HG03097 (cell line): ENCODE measurements at regions not wholly inside any gene's neighbourhood (a gene's known extent, or its start where the extent isn't known, plus 50 kb on each side); places are given as distances from the start of the nearest gene placed in this dataset.

Experiments used
- ATAC-seq: cut with Tn5 transposase; IDR thresholded peaks from one replicate; pipeline ENCODE4 v1.9.1; 2021; ENCODE audit not compliant: unreplicated experiment, low FRiP score

DNA sequence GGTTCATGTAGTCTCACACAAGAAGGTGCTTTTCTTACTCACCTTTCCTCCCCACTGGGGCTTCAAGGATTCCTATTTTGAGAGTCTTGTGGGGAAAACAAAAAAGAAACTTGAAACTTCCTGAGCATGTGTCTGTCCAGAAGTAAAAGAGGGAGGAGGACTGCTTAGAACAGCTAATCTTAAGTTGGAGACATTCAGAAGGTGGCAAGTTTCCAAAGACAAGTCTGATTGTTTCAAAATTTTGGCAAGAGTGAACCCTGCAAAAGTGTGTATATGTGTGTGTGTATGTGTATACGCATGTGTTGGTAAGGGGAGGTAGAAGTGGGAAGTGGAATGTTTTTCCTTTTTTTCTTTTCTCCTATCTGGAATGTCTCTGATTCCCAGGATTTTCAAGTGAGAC is 189.0 kb upstream of the FRMPD4 start:
- no peak for ATAC-seq

DNA sequence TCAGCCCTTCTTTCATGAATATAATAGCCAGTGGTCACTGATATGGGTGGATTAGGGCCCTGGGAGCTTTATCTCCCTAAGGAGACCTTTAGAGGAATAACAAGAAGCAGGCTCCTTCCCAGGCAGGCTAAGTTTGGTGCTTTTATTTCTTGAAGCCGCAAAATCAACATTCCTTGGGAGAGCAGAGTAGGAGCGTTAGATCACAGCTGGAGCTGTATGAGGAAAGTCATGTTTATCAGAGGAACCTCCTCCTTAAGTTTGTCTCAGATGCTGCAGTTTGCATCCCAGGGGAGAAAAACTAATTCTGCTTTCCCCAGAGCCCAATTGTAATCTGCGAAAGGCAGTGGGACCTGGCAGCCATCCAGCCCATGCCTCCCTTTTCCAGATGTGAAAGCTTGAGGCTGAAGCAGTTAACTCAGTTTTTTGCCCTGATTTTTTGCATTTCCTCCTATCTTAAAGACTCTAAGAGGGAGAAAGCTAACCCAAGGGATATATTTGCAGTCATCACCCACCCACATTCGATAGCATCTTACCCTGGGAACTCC is 186.0 kb upstream of the FRMPD4 start:
- no peak for ATAC-seq

DNA sequence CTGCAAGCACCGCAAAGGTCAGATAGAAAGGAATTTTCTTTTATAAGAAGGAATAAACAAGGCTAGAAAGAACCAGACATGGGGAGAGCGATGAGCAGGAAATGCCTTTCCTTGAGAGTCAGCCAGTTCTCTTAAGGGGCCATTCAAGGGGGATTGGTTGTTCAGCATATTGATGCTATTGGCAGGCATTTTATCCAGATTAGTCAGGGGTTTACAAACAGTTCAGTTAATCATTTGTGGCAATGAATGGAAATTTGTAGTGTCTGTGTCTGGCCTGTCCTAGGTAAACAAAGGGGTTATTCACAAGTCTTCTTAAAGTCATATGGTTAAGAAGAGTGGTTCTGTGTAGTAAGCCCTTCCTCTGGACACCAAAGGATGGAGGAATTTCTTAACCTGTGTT is 184.7 kb upstream of the FRMPD4 start:
- ATAC-seq: no peak

DNA sequence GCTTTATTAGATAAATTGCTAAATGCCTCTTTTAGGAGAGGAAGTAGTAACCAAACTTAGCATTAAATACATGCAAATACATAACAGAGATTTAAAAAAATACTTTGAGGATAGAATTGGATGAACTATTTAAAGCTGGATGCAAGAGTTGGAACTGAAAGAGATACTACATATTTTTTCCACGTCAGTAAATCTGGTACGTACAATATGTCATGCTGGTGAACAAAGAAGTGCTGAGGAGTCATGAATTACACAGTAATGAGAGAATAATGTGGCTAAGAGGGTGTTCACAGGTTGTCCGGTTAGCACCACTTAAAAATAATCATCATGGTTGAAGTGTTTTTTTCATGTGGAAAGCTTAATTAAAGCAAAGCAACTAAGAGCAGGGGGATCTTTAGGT is 184.1 kb upstream of the FRMPD4 start:
- no peak for ATAC-seq

GRCh38 chrX:11960031-11960430 is 178.2 kb upstream of the FRMPD4 start:
- no peak for ATAC-seq

DNA sequence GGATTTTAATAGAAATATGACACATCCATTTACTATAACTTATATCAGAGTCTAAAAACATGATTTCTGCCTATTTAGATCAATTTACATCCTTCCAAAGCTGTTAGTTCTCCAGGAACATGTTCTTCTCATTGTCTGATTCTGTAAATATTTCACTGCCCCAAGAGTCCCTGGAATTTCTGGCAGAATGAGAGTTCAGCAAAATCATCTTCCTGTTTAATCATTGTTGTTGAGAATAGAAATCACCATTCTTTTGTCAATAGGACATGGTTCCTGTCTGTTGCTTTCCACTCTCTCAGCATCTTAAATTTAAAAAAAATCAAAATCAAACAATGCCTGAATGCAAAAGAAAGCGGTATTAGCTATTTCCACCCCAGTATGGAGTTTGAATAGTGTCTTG is 172.8 kb upstream of the FRMPD4 start:
- ATAC-seq: no peak

GRCh38 chrX:11967986-11968869 is 170.0 kb upstream of the FRMPD4 start:
- no peak for ATAC-seq

DNA sequence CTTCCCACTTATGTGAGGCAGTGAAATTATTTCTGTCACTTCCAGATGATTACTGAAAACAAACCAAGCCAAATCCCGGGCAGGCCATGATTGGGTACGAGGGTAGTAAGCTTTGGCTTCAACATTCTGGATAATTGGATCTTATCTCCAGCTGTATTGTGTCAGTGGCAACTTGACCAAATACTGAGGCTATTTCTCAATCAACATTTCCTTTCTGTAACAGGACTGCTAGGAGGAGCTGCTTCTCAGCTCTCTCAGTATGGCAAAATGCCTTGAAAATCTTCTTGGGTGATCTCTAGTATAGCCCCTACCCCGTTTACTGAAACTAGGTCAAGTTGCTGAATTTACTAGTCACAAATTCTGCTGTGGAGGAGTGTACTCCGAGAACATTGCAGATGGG is 169.3 kb upstream of the FRMPD4 start:
- no peak for ATAC-seq

- no peak for ATAC-seq
Measured at GRCh38 chrX:11970578-11971359, 167.5 kb upstream of the FRMPD4 start.

DNA sequence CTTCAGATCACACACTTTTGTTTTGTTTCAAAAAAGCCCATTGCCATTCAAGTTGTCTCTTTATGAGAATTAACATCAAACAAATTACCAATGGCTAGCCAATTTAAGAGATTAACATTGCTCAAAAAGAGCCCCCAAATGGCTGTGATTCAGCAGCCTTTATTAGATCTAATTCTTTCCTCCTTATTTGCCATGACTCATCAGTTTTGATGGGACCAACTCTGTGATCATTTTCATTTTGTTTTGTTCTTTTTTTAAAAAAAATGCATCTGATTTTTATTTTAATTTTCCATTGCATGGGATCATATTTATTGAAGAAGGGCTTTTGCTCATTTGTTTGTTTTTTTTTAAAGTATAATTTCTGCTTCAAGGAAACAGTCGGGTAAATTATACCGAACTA is 161.6 kb upstream of the FRMPD4 start:
- no peak for ATAC-seq

DNA sequence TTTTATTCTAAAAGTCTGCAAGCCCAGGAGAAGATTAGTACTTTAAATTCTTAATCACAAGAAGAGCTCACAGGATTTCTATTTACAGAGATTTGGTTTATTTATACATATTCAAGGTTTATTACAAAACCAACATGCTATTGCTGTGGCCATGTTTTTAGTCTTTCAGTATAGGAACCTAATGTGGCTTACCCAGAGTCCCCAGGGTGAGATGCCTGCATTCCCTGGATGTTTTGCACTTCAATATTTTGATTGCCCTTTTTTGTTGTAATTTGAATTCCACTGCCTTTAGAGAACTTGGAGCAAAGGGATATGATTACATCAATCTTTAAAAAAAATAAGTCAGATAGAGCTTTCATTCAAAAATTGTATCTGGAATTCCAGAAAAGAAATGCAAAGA is 146.0 kb upstream of the FRMPD4 start:
- no peak for ATAC-seq

- no peak for ATAC-seq
Measured at GRCh38 chrX:11995146-11995545, 143.1 kb upstream of the FRMPD4 start.

- ATAC-seq: no peak
Measured at GRCh38 chrX:11996810-11997209, 141.5 kb upstream of the FRMPD4 start.

DNA sequence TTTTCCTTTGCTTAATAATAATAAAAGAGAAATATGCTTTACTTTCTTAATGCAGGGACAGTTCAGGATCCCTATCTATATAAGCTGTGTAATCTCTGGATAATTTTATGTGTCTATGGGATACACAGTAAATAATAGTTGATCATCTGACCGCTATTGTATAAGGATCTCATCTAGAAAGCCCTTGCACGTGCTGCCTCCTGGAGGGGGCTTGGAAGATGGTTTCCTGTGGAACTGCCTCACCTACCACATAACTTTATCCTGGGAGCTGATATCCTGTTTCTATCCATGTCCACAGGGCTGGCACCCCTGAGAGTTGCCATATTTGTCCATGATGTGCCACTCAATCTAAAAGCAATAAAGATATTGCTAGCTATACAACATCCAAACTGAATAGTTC is 139.3 kb upstream of the FRMPD4 start:
- ATAC-seq: no peak

DNA sequence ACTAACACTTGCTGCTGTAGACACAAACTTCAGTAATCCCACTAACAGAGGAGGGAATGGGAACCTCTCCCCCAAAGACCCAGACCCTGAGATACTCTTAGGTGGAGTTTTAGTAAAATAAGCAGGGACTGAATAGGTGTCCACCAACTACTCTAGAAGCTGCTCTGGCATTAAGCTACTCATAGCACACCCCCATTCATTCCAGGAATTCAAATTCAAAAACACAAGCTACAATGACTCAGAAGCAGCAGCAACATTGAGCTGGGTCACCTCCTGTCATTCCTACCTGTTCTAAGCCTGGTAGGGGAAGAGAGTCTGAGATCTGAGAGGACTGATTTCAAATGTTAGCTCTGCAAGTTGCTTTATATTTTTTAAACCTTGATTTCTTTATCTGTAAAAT is 135.4 kb upstream of the FRMPD4 start:
- ATAC-seq: no peak

GRCh38 chrX:12007881-12008280 is 130.4 kb upstream of the FRMPD4 start:
- no peak for ATAC-seq

- no peak for ATAC-seq
Measured at GRCh38 chrX:12010436-12010835, 127.8 kb upstream of the FRMPD4 start.

DNA sequence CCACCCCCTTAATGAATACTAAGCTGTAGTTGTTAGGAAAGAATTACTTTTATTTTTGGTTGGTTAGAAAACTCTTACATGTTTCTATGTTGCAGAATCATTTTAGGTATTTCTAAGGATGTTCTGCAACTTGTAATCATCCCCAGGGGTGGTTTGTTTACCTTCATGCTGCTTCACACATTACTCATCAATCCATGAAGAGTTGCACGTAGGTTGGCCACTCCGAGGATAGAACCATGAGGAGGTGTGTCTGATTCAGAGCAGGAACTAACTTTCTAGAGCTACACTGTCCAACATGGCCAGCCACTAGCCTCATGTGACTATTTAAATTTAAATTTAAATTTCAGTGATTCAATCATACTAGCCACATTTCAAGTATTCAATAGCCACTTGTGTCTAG is 127.2 kb upstream of the FRMPD4 start:
- ATAC-seq: no peak

- ATAC-seq: no peak
Measured at GRCh38 chrX:12013211-12013618, 125.1 kb upstream of the FRMPD4 start.

DNA sequence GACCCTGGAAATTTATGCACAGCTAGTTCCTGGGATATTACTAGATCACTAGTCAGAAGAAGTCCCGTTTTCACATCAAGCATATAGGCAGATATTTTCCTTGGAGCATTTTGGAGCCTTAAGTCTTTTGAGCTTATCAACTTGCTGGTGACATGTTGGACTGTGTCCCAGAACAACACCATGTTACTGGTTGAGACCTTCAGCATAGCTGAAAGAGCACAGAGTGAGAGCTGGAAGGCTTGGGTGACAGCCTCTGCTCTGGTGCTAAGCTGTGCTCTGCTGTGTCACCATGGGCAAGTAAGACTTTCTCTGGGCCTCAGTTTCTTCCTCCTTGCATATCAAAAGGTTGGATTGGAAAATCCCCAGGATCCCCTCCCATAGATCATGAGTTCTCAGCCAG is 116.6 kb upstream of the FRMPD4 start:
- no peak for ATAC-seq

GRCh38 chrX:12026481-12026880 is 111.8 kb upstream of the FRMPD4 start:
- no peak for ATAC-seq

GRCh38 chrX:12032082-12032481 is 106.2 kb upstream of the FRMPD4 start:
- ATAC-seq: no peak
